ENCODE measurements at regions not wholly inside any gene's neighbourhood (a gene's known extent, or its start where the extent isn't known, plus 50 kb on each side); places are given as distances from the start of the nearest gene placed in this dataset.
"Not testable (repeated sequence)": the region's sequence is repeated elsewhere in the genome, so short reads cannot be mapped to it uniquely, and the experiment has no call there.

GRCh38 chr11:96580476-96581040, 190.7 kb downstream of the JRKL start:
- Histone ChIP-seq H3K9me3 (ENCODE audit: low read length) (no peaks in the 10 kb centered on the region), H3K4me3 (ENCODE audit: low read length) (no peak overlapping the region), H3K27me3 (ENCODE audit: insufficient read depth, low read length) (no peaks in the 10 kb centered on the region), H2AFZ (ENCODE audit: low read depth, low read length) (no peak overlapping the region), H3K4me1 (ENCODE audit: insufficient read depth, low read length) (no peaks in the 10 kb centered on the region), H3K36me3 (ENCODE audit: insufficient read depth, low read length) (no peaks in the 10 kb centered on the region)

- not testable (repeated sequence) for H3K9me3 ChIP-seq (ENCODE audit: low read length); H3K4me3 ChIP-seq (ENCODE audit: low read length); H3K27me3 ChIP-seq (ENCODE audit: insufficient read depth, low read length); H3K36me3 ChIP-seq (ENCODE audit: insufficient read depth, low read length); H2AFZ ChIP-seq (ENCODE audit: low read depth, low read length); H3K4me1 ChIP-seq (ENCODE audit: insufficient read depth, low read length)
Observed at GRCh38 chr11:96585944-96586880, 196.4 kb downstream of the JRKL start.

- not testable (repeated sequence) for H3K27me3 ChIP-seq (ENCODE audit: insufficient read depth, low read length); H3K9me3 ChIP-seq (ENCODE audit: low read length); H3K4me3 ChIP-seq (ENCODE audit: low read length); H3K36me3 ChIP-seq (ENCODE audit: insufficient read depth, low read length); H3K4me1 ChIP-seq (ENCODE audit: insufficient read depth, low read length); H2AFZ ChIP-seq (ENCODE audit: low read depth, low read length)
Observed at GRCh38 chr11:96588793-96589192, 199.0 kb downstream of the JRKL start.

GRCh38 chr11:96595011-96595410, 205.2 kb downstream of the JRKL start:
- H3K9me3 ChIP-seq (ENCODE audit: low read length), result no peaks in the 10 kb centered on the region
- H3K36me3 ChIP-seq (ENCODE audit: insufficient read depth, low read length), result no peaks in the 10 kb centered on the region
- no peaks in the 10 kb centered on the region for H3K27me3 ChIP-seq (ENCODE audit: insufficient read depth, low read length)
- no peak overlapping the region for H2AFZ ChIP-seq (ENCODE audit: low read depth, low read length)
- no peak overlapping the region for H3K4me3 ChIP-seq (ENCODE audit: low read length)
- no peaks in the 10 kb centered on the region for H3K4me1 ChIP-seq (ENCODE audit: insufficient read depth, low read length)

- H3K4me3 ChIP-seq (ENCODE audit: low read length), result no peak overlapping the region
- no peaks in the 10 kb centered on the region for H3K27me3 ChIP-seq (ENCODE audit: insufficient read depth, low read length)
- H2AFZ ChIP-seq (ENCODE audit: low read depth, low read length), result no peak overlapping the region
- no peaks in the 10 kb centered on the region for H3K9me3 ChIP-seq (ENCODE audit: low read length)
- no peaks in the 10 kb centered on the region for H3K4me1 ChIP-seq (ENCODE audit: insufficient read depth, low read length)
- H3K36me3 ChIP-seq (ENCODE audit: insufficient read depth, low read length), result no peaks in the 10 kb centered on the region
Observed at GRCh38 chr11:96607864-96608558, 218.2 kb downstream of the JRKL start.

- H2AFZ ChIP-seq (ENCODE audit: low read depth, low read length), result no peak overlapping the region
- no peaks in the 10 kb centered on the region for H3K4me1 ChIP-seq (ENCODE audit: insufficient read depth, low read length)
- no peak overlapping the region for H3K4me3 ChIP-seq (ENCODE audit: low read length)
- H3K9me3 ChIP-seq (ENCODE audit: low read length), result no peaks in the 10 kb centered on the region
- no peaks in the 10 kb centered on the region for H3K27me3 ChIP-seq (ENCODE audit: insufficient read depth, low read length)
- H3K36me3 ChIP-seq (ENCODE audit: insufficient read depth, low read length), result no peaks in the 10 kb centered on the region
Observed at GRCh38 chr11:96614101-96614500, 224.3 kb downstream of the JRKL start.

GRCh38 chr11:96614846-96615245, 225.0 kb downstream of the JRKL start:
- no peak overlapping the region for H2AFZ ChIP-seq (ENCODE audit: low read depth, low read length)
- H3K27me3 ChIP-seq (ENCODE audit: insufficient read depth, low read length), result no peaks in the 10 kb centered on the region
- no peaks in the 10 kb centered on the region for H3K9me3 ChIP-seq (ENCODE audit: low read length)
- no peaks in the 10 kb centered on the region for H3K4me1 ChIP-seq (ENCODE audit: insufficient read depth, low read length)
- H3K4me3 ChIP-seq (ENCODE audit: low read length), result no peak overlapping the region
- no peaks in the 10 kb centered on the region for H3K36me3 ChIP-seq (ENCODE audit: insufficient read depth, low read length)

- Histone ChIP-seq H2AFZ (ENCODE audit: low read depth, low read length) (no peak overlapping the region), H3K36me3 (ENCODE audit: insufficient read depth, low read length) (no peaks in the 10 kb centered on the region), H3K4me3 (ENCODE audit: low read length) (no peak overlapping the region), H3K9me3 (ENCODE audit: low read length) (no peaks in the 10 kb centered on the region), H3K4me1 (ENCODE audit: insufficient read depth, low read length) (no peaks in the 10 kb centered on the region), H3K27me3 (ENCODE audit: insufficient read depth, low read length) (no peaks in the 10 kb centered on the region)
Observed at GRCh38 chr11:96620464-96621044, 230.7 kb downstream of the JRKL start.

- H3K4me3 ChIP-seq (ENCODE audit: low read length), result no peak overlapping the region
- no peaks in the 10 kb centered on the region for H3K27me3 ChIP-seq (ENCODE audit: insufficient read depth, low read length)
- no peak overlapping the region for H2AFZ ChIP-seq (ENCODE audit: low read depth, low read length)
- H3K4me1 ChIP-seq (ENCODE audit: insufficient read depth, low read length), result no peaks in the 10 kb centered on the region
- no peaks in the 10 kb centered on the region for H3K9me3 ChIP-seq (ENCODE audit: low read length)
- no peaks in the 10 kb centered on the region for H3K36me3 ChIP-seq (ENCODE audit: insufficient read depth, low read length)
Observed at GRCh38 chr11:96621161-96621560, 231.3 kb downstream of the JRKL start.

- Histone ChIP-seq H3K9me3 (ENCODE audit: low read length) (no peaks in the 10 kb centered on the region), H2AFZ (ENCODE audit: low read depth, low read length) (no peak overlapping the region), H3K36me3 (ENCODE audit: insufficient read depth, low read length) (no peaks in the 10 kb centered on the region), H3K27me3 (ENCODE audit: insufficient read depth, low read length) (no peaks in the 10 kb centered on the region), H3K4me1 (ENCODE audit: insufficient read depth, low read length) (no peaks in the 10 kb centered on the region), H3K4me3 (ENCODE audit: low read length) (no peak overlapping the region)
Observed at GRCh38 chr11:96622026-96622634, 232.3 kb downstream of the JRKL start.

- no peaks in the 10 kb centered on the region for H3K4me1 ChIP-seq (ENCODE audit: insufficient read depth, low read length)
- H3K4me3 ChIP-seq (ENCODE audit: low read length), result no peak overlapping the region
- H3K27me3 ChIP-seq (ENCODE audit: insufficient read depth, low read length), result no peaks in the 10 kb centered on the region
- no peaks in the 10 kb centered on the region for H3K9me3 ChIP-seq (ENCODE audit: low read length)
- H2AFZ ChIP-seq (ENCODE audit: low read depth, low read length), result no peak overlapping the region
- H3K36me3 ChIP-seq (ENCODE audit: insufficient read depth, low read length), result no peaks in the 10 kb centered on the region
Observed at GRCh38 chr11:96624126-96624525, 234.3 kb downstream of the JRKL start.

GRCh38 chr11:96627376-96627775, 237.6 kb downstream of the JRKL start:
- no peaks in the 10 kb centered on the region for H3K4me1 ChIP-seq (ENCODE audit: insufficient read depth, low read length)
- H3K27me3 ChIP-seq (ENCODE audit: insufficient read depth, low read length), result no peaks in the 10 kb centered on the region
- H2AFZ ChIP-seq (ENCODE audit: low read depth, low read length), result no peak overlapping the region
- H3K36me3 ChIP-seq (ENCODE audit: insufficient read depth, low read length), result no peaks in the 10 kb centered on the region
- H3K9me3 ChIP-seq (ENCODE audit: low read length), result no peaks in the 10 kb centered on the region
- H3K4me3 ChIP-seq (ENCODE audit: low read length), result no peak overlapping the region

- H3K4me1 ChIP-seq (ENCODE audit: insufficient read depth, low read length), result no peaks in the 10 kb centered on the region
- no peak overlapping the region for H3K4me3 ChIP-seq (ENCODE audit: low read length)
- no peaks in the 10 kb centered on the region for H3K36me3 ChIP-seq (ENCODE audit: insufficient read depth, low read length)
- H3K27me3 ChIP-seq (ENCODE audit: insufficient read depth, low read length), result no peaks in the 10 kb centered on the region
- H2AFZ ChIP-seq (ENCODE audit: low read depth, low read length), result no peak overlapping the region
- H3K9me3 ChIP-seq (ENCODE audit: low read length), result no peaks in the 10 kb centered on the region
Observed at GRCh38 chr11:96635655-96636054, 245.8 kb downstream of the JRKL start.

Measured in neuron (in vitro differentiated cells).